Esophagus squamous epithelium (tissue), 5 donors: ENCODE measurements at regions not wholly inside any gene's neighbourhood (a gene's known extent, or its start where the extent isn't known, plus 50 kb on each side); places are given as distances from the start of the nearest gene placed in this dataset.

Experiments
- DNase-seq: peaks from one replicate; lab custom pipeline; 2025; lab: John Stamatoyannopoulos, UW
- H3K27ac ChIP-seq, 4 donors: fragments of 200-600 bp; sonication (generic); one replicate each; pipeline ENCODE4 v1.5.1; 2016 to 2019; ENCODE audit warnings: mild to moderate bottlenecking in 1 of 4
- H3K27me3 ChIP-seq, 4 donors: fragments of 200-600 bp; sonication (generic); 1 replicate in 3 of 4; 2 replicates in 1 of 4; pipeline versions ENCODE4 v1.5.1 to v1.6.0; 2017 to 2021; ENCODE audit warnings: antibody characterized with exemption in 1 of 4
- H3K36me3 ChIP-seq, 3 donors: fragments of 200-600 bp; sonication (generic); one replicate each; pipeline ENCODE4 v1.5.1; 2016 to 2019
- H3K4me1 ChIP-seq, 3 donors: fragments of 200-600 bp; sonication (generic); one replicate each; pipeline ENCODE4 v1.5.1; 2017 to 2019
- H3K4me3 ChIP-seq, 4 donors: fragments of 200-600 bp; sonication (generic); 1 replicate in 3 of 4; 2 replicates in 1 of 4; pipeline ENCODE4 v1.5.1; 2016 to 2019; ENCODE audit warnings: mild to moderate bottlenecking in 2 of 4, moderate library complexity in 1 of 4
- H3K9me3 ChIP-seq, 3 donors: fragments of 200-600 bp; sonication (generic); one replicate each; pipeline ENCODE4 v1.5.1; 2016 to 2019
- CTCF ChIP-seq, 6 experiments: fragments of 450-650 bp in 4 of 6; fragments of 200-600 bp in 2 of 6; sonication (generic) in 2 of 6; IDR thresholded peaks; one replicate each; pipeline ENCODE4 v1.5.1; 2016 to 2019; ENCODE audit warnings: antibody characterized with exemption in 6 of 6, mild to moderate bottlenecking in 4 of 6, moderate library complexity in 4 of 6
- POLR2A ChIP-seq, 4 donors: fragments of 450-650 bp; IDR thresholded peaks; one replicate each; pipeline ENCODE4 v1.6.1; 2017; ENCODE audit warnings: antibody characterized with exemption in 4 of 4, mild to moderate bottlenecking in 4 of 4, moderate library complexity in 3 of 4
- WGBS, 2 donors: methylation state at CpG; one replicate each; pipeline ENCODE4 v1.1.5; 2018; 5-methylcytosine and 5-hydroxymethylcytosine counted together
- intact Hi-C: fragments of 100-400 bp; cut with DNase I; formaldehyde crosslinking; loops from one replicate; pipeline ENCODE4 v1.15.0; 2022
- donor health status: DM: yes; HTN: yes; CAD: no.

GRCh38 chr13:57340878-57341277 is 173.9 kb downstream of the PRR20E start:
- 85 to 96% methylated on average over 2 of the region's 2 CpGs for WGBS, 2 donors
- DNase-seq, result no peak
- Histone ChIP-seq H3K27ac (no peak overlapping the region), H3K27me3 (no peaks in the 10 kb centered on the region), H3K4me3 (no peak overlapping the region), H3K4me1 (no peaks in the 10 kb centered on the region), H3K36me3 (no peaks in the 10 kb centered on the region), H3K9me3 (peaks cover 0 to 4% (median 0%) of the 10 kb centered on the region in 3 donors)
- TF ChIP-seq CTCF (IDR thresholded peaks at IDR 0.05), result no peak
- no peak for TF ChIP-seq POLR2A (IDR thresholded peaks at IDR 0.05)
- intact Hi-C loops, result no loop called here

- DNase-seq, result no peak
- intact Hi-C loops, result no loop called here
- no peaks in the 10 kb centered on the region for H3K9me3 ChIP-seq
- no peaks in the 10 kb centered on the region for H3K27me3 ChIP-seq
- H3K4me1 ChIP-seq, result no peaks in the 10 kb centered on the region
- 62 to 73% methylated on average over 1 of the region's 1 CpG for WGBS, 2 donors
- no peak for TF ChIP-seq CTCF (IDR thresholded peaks at IDR 0.05)
- no peak for TF ChIP-seq POLR2A (IDR thresholded peaks at IDR 0.05)
- H3K27ac ChIP-seq, result no peak overlapping the region
- no peaks in the 10 kb centered on the region for H3K36me3 ChIP-seq
- H3K4me3 ChIP-seq, result no peak overlapping the region
Measured at GRCh38 chr13:57345526-57345925, 178.5 kb downstream of the PRR20E start.

GRCh38 chr13:57346786-57347185 is 179.8 kb downstream of the PRR20E start:
- intact Hi-C loops, result no loop called here
- Histone ChIP-seq H3K4me3 (no peak overlapping the region), H3K4me1 (no peaks in the 10 kb centered on the region), H3K27ac (no peak overlapping the region), H3K27me3 (no peaks in the 10 kb centered on the region), H3K9me3 (no peaks in the 10 kb centered on the region), H3K36me3 (no peaks in the 10 kb centered on the region)
- DNase-seq, result no peak
- TF ChIP-seq CTCF (IDR thresholded peaks at IDR 0.05) (no peak), POLR2A (IDR thresholded peaks at IDR 0.05) (no peak)
- 72 to 74% methylated on average over 2 of the region's 2 CpGs for WGBS, 2 donors

GRCh38 chr13:57352114-57352513 is 185.1 kb downstream of the PRR20E start:
- Histone ChIP-seq H3K9me3 (no peaks in the 10 kb centered on the region), H3K27ac (no peak overlapping the region), H3K36me3 (no peaks in the 10 kb centered on the region), H3K27me3 (no peaks in the 10 kb centered on the region), H3K4me1 (no peaks in the 10 kb centered on the region), H3K4me3 (no peak overlapping the region)
- TF ChIP-seq CTCF (IDR thresholded peaks at IDR 0.05), result no peak
- TF ChIP-seq POLR2A (IDR thresholded peaks at IDR 0.05), result no peak
- intact Hi-C loops, result no loop called here
- no peak for DNase-seq
- WGBS, 2 donors, result 75 to 83% methylated on average over 1 of the region's 1 CpG

GRCh38 chr13:57353831-57354230 is 186.8 kb downstream of the PRR20E start:
- H3K9me3 ChIP-seq, result no peaks in the 10 kb centered on the region
- no peak overlapping the region for H3K27ac ChIP-seq
- no peak for DNase-seq
- H3K27me3 ChIP-seq, result no peaks in the 10 kb centered on the region
- H3K36me3 ChIP-seq, result no peaks in the 10 kb centered on the region
- no peak overlapping the region for H3K4me3 ChIP-seq
- TF ChIP-seq POLR2A (IDR thresholded peaks at IDR 0.05) (no peak), CTCF (IDR thresholded peaks at IDR 0.05) (no peak)
- WGBS, 2 donors, result 37 to 38% methylated on average over 3 of the region's 3 CpGs
- H3K4me1 ChIP-seq, result no peaks in the 10 kb centered on the region
- intact Hi-C loops, result no loop called here
